GM12878 (cell line): ENCODE measurements at regions not wholly inside any gene's neighbourhood (a gene's known extent, or its start where the extent isn't known, plus 50 kb on each side); places are given as distances from the start of the nearest gene placed in this dataset.

Source experiments
- ATF3 ChIP-seq: IDR thresholded peaks from 2 replicates; pipeline ENCODE4 v1.6.1; 2011; ENCODE audit warnings: low read depth, mild to moderate bottlenecking, low read length, moderate library complexity, borderline replicate concordance; ENCODE audit errors: extremely low read depth
- BCL3 ChIP-seq: IDR thresholded peaks from 2 replicates; pipeline ENCODE4 v1.6.1; 2011; ENCODE audit warnings: borderline replicate concordance, low read depth, mild to moderate bottlenecking, moderate library complexity, low read length; ENCODE audit not compliant: insufficient read depth, poor library complexity, severe bottlenecking
- CTCF ChIP-seq, 3 experiments: IDR thresholded peaks in 2 of 3; conservative IDR thresholded peaks in 1 of 3; 2 replicates each; pipeline ENCODE4 v1.5.1; 2011; ENCODE audit warnings: low read depth in 3 of 3, low read length in 3 of 3, mild to moderate bottlenecking in 3 of 3, control low read depth in 2 of 3, moderate library complexity in 2 of 3, inconsistent platforms in 1 of 3, mixed read lengths in 1 of 3; ENCODE audit not compliant: control insufficient read depth in 2 of 3, insufficient read depth in 1 of 3; ENCODE audit errors: extremely low read depth in 1 of 3
- DPF2 ChIP-seq: fragments of 450-650 bp; IDR thresholded peaks from 2 replicates; pipeline ENCODE4 v1.6.1; 2017; ENCODE audit warnings: mild to moderate bottlenecking
- EP300 ChIP-seq, 2 experiments: fragments of 150-350 bp in 1 of 2; IDR thresholded peaks; 2 replicates each; pipeline ENCODE4 v1.6.1; 2011 to 2012; ENCODE audit warnings: low read depth in 2 of 2, low read length in 2 of 2, borderline replicate concordance in 1 of 2, improper control_type of control experiment in 1 of 2, inconsistent platforms in 1 of 2; ENCODE audit not compliant: control insufficient read depth in 1 of 2
- EZH2 ChIP-seq: IDR thresholded peaks from 2 replicates; pipeline ENCODE4 v1.6.1; 2012; ENCODE audit warnings: low read depth, mild to moderate bottlenecking, control low read depth, inconsistent platforms, low read length, borderline replicate concordance; ENCODE audit not compliant: control insufficient read depth
- FOS ChIP-seq: IDR thresholded peaks from 3 replicates; pipeline ENCODE4 v1.6.1; 2011; ENCODE audit warnings: borderline replicate concordance; ENCODE audit not compliant: insufficient read length; ENCODE audit errors: extremely low read depth
- MXI1 ChIP-seq: fragments of 150-350 bp; IDR thresholded peaks from 2 replicates; pipeline ENCODE4 v1.6.1; 2011; ENCODE audit warnings: low read depth, mild to moderate bottlenecking, inconsistent platforms, low read length, improper control_type of control experiment
- NFXL1 ChIP-seq: fragments of 450-650 bp; IDR thresholded peaks from 2 replicates; pipeline ENCODE4 v1.6.1; 2017; ENCODE audit warnings: antibody characterized with exemption, mild to moderate bottlenecking, borderline replicate concordance
- PML ChIP-seq: IDR thresholded peaks from 2 replicates; pipeline ENCODE4 v1.6.1; 2012; ENCODE audit warnings: low read length, inconsistent platforms
- POLR2AphosphoS5 ChIP-seq: IDR thresholded peaks from 2 replicates; pipeline ENCODE4 v1.6.1; 2011; ENCODE audit warnings: mild to moderate bottlenecking, low read length, inconsistent platforms
- ZBTB33 ChIP-seq: fragments of 450-650 bp; IDR thresholded peaks from 2 replicates; pipeline ENCODE4 v1.6.1; 2017; ENCODE audit warnings: mild to moderate bottlenecking

GRCh38 chr14:71824816-71825215 lies 107.4 kb upstream of the RGS6 start:
- TF ChIP-seq POLR2AphosphoS5 (no peak), CTCF (IDR thresholded peaks at IDR 0.05 in 2 of 3, conservative IDR thresholded peaks at IDR 0.05 in 1 of 3; ENCODE audit: control insufficient read depth in 2 of 3, extremely low read depth in 1 of 3, insufficient read depth in 1 of 3, low read depth in 3 of 3, low read length in 3 of 3) (no peak), ZBTB33 (no peak), BCL3 (no peak), ATF3 (no peak), DPF2 (no peak), MXI1 (no peak), EP300 (IDR thresholded peaks at IDR 0.05; ENCODE audit: borderline replicate concordance in 1 of 2, control insufficient read depth in 1 of 2, low read depth in 2 of 2, low read length in 2 of 2) (no peak), NFXL1 (no peak), FOS (no peak), EZH2 (no peak), PML (no peak)
